PC-3 (cell line): ENCODE measurements at regions not wholly inside any gene's neighbourhood (a gene's known extent, or its start where the extent isn't known, plus 50 kb on each side); places are given as distances from the start of the nearest gene placed in this dataset.

Experiments used
- ATAC-seq: fragments of 200-7000 bp; cut with Tn5 transposase; 2 replicates; pipeline ENCODE4 v1.9.1; 2020; ENCODE audit warnings: mild to moderate bottlenecking, moderate library complexity
- BruUV-seq: library from RNA; stranded (reverse); fragments of 400-500 nt; replicated peaks from 2 replicates; lab custom pipeline; 2021; lab: Mats Ljungman, UMichigan
- CTCF ChIA-PET: fragments of 300-600 bp; sonication (Branson Sonifier 250); formaldehyde crosslinking; loops from one replicate; lab custom pipeline; 2022; ENCODE audit warnings: antibody characterized with exemption; lab: Charles Lee
- POLR2A ChIA-PET: fragments of 300-600 bp; sonication (Branson Sonifier 250); formaldehyde crosslinking; loops from one replicate; lab custom pipeline; 2022; ENCODE audit warnings: antibody characterized with exemption; ENCODE audit not compliant: unreplicated experiment; lab: Charles Lee
- DNase-seq: peaks from one replicate; pipeline ENCODE4 v3.0.0-alpha.2; 2015
- H2AFZ ChIP-seq: fragments of 300-600 bp; sonication (generic); 2 replicates; pipeline ENCODE4 v1.6.0; 2016; ENCODE audit warnings: antibody characterized with exemption, low read length
- H3F3A ChIP-seq: fragments of 300-600 bp; sonication (generic); one replicate; pipeline ENCODE4 v1.6.0; 2017; ENCODE audit warnings: antibody characterized with exemption, low read length, control low read depth, mild to moderate bottlenecking; ENCODE audit not compliant: unreplicated experiment
- H3K27ac ChIP-seq: fragments of 300-600 bp; sonication (generic); 2 replicates; pipeline ENCODE4 v1.5.1; 2016; ENCODE audit warnings: mild to moderate bottlenecking, low read length
- H3K27me3 ChIP-seq: fragments of 300-600 bp; sonication (generic); 2 replicates; pipeline ENCODE4 v1.6.1; 2016; ENCODE audit warnings: low read length, mixed read lengths
- H3K36me3 ChIP-seq: fragments of 300-600 bp; sonication (generic); 2 replicates; pipeline ENCODE4 v1.6.1; 2016; ENCODE audit warnings: low read depth, mixed run types, low read length, mixed read lengths
- H3K4me1 ChIP-seq: fragments of 300-600 bp; sonication (generic); 2 replicates; pipeline ENCODE4 v1.5.1; 2016; ENCODE audit warnings: low read length; ENCODE audit not compliant: insufficient read depth
- H3K4me2 ChIP-seq: fragments of 300-600 bp; sonication (generic); 2 replicates; pipeline ENCODE4 v1.6.0; 2016; ENCODE audit warnings: low read length
- H3K4me3 ChIP-seq: fragments of 300-600 bp; sonication (generic); 2 replicates; pipeline ENCODE4 v1.5.1; 2016; ENCODE audit warnings: mild to moderate bottlenecking, low read length, mixed read lengths
- H3K79me2 ChIP-seq: fragments of 300-600 bp; sonication (generic); 2 replicates; pipeline ENCODE4 v1.6.1; 2017; ENCODE audit warnings: low read length, mixed read lengths
- H3K9ac ChIP-seq: fragments of 300-600 bp; sonication (generic); 2 replicates; pipeline ENCODE4 v1.6.0; 2016; ENCODE audit warnings: mild to moderate bottlenecking, low read length
- H3K9me2 ChIP-seq: fragments of 300-600 bp; sonication (generic); replicated peaks from 2 replicates; pipeline ENCODE4 v1.6.1; 2016; ENCODE audit warnings: mixed run types, low read length, mixed read lengths
- H3K9me3 ChIP-seq: fragments of 300-600 bp; sonication (generic); 2 replicates; pipeline ENCODE4 v1.6.1; 2016; ENCODE audit warnings: low read length, mixed read lengths
- H4K20me1 ChIP-seq: fragments of 300-600 bp; sonication (generic); 2 replicates; pipeline ENCODE4 v1.6.1; 2016; ENCODE audit warnings: low read length, mixed read lengths
- EZH2 ChIP-seq: fragments of 300-600 bp; sonication (generic); IDR thresholded peaks from one replicate; pipeline ENCODE4 v1.6.1; 2017; ENCODE audit warnings: antibody characterized with exemption, mild to moderate bottlenecking, low read length; ENCODE audit not compliant: unreplicated experiment
- EZH2phosphoT487 ChIP-seq: fragments of 300-600 bp; sonication (generic); IDR thresholded peaks from 2 replicates; pipeline ENCODE4 v1.6.1; 2018; ENCODE audit warnings: mild to moderate bottlenecking, antibody characterized with exemption, low read length, borderline replicate concordance
- intact Hi-C: fragments of 100-400 bp; cut with micrococcal nuclease; formaldehyde crosslinking; loops from 2 replicates; pipeline ENCODE4 v1.9.0; 2023
- TF ChIP-seq, protein P1 (sequence below): fragments of 300-600 bp; sonication (generic); conservative IDR thresholded peaks from 2 replicates; pipeline ENCODE4 v1.5.1; 2017; ENCODE audit warnings: antibody characterized with exemption, low read depth, mild to moderate bottlenecking, low read length

DNA sequence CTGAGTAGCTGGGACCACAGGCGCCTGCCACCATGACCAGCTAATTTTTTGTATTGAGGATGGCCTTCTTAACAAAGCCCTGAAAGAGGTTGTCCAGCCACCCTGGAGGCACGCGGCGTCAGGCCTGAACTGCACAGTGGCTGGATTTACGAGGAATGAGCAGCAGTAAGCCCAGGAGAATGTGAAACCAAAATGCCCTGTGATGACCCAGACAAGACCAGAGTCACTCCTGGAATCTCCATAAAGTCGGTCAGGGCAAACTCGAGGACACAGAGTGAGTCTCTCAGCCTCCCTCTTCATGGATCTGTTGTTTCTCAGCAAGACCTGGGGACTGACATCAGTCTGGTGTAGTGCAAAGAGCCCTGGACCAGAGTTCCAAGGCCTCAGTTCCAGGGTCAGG, 53.2 kb upstream of the C5orf58 start:
- Histone ChIP-seq H3K4me1 (no peaks in the 10 kb centered on the region; the same call in 1 of the 2 replicates), H3K4me2 (no peak overlapping the region)
- BruUV-seq: no TSS peak

GRCh38 chr5:170181902-170182301, 50.9 kb upstream of the C5orf58 start:
- no TSS peak for BruUV-seq
- Histone ChIP-seq H3K4me2 (no peak overlapping the region), H3F3A (no peaks in the 10 kb centered on the region), H4K20me1 (no peaks in the 10 kb centered on the region), H3K9me3 (no peaks in the 10 kb centered on the region), H3K27me3 (no peaks in the 10 kb centered on the region), H2AFZ (no peak overlapping the region), H3K9ac (no peak overlapping the region), H3K79me2 (no peaks in the 10 kb centered on the region), H3K4me1 (no peaks in the 10 kb centered on the region; the same call in 1 of the 2 replicates), H3K4me3 (no peak overlapping the region), H3K36me3 (no peaks in the 10 kb centered on the region), H3K9me2 (no peaks in the 10 kb centered on the region), H3K27ac (no peak overlapping the region)
- ATAC-seq (no peak), DNase-seq (no peak)
- ChIA-PET CTCF (no interaction called here), POLR2A (no interaction called here)
- TF ChIP-seq, protein P1, sequence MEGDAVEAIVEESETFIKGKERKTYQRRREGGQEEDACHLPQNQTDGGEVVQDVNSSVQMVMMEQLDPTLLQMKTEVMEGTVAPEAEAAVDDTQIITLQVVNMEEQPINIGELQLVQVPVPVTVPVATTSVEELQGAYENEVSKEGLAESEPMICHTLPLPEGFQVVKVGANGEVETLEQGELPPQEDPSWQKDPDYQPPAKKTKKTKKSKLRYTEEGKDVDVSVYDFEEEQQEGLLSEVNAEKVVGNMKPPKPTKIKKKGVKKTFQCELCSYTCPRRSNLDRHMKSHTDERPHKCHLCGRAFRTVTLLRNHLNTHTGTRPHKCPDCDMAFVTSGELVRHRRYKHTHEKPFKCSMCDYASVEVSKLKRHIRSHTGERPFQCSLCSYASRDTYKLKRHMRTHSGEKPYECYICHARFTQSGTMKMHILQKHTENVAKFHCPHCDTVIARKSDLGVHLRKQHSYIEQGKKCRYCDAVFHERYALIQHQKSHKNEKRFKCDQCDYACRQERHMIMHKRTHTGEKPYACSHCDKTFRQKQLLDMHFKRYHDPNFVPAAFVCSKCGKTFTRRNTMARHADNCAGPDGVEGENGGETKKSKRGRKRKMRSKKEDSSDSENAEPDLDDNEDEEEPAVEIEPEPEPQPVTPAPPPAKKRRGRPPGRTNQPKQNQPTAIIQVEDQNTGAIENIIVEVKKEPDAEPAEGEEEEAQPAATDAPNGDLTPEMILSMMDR: no peak
- TF ChIP-seq EZH2: no peak
- TF ChIP-seq EZH2phosphoT487: no peak
- intact Hi-C loops: no loop called here

More for the DNA sequence above, 53.2 kb upstream of the C5orf58 start:
- H3K27ac ChIP-seq: no peak overlapping the region
- H3F3A ChIP-seq: no peaks in the 10 kb centered on the region
- TF ChIP-seq EZH2phosphoT487 (no peak), EZH2 (no peak)
- TF ChIP-seq, protein P1: no peak
- DNase-seq (no peak), ATAC-seq (no peak)
- no peaks in the 10 kb centered on the region for H3K79me2 ChIP-seq
- no peaks in the 10 kb centered on the region for H4K20me1 ChIP-seq
- H3K9ac ChIP-seq: no peak overlapping the region
- POLR2A ChIA-PET: no interaction called here
- no peaks in the 10 kb centered on the region for H3K9me2 ChIP-seq
- no peak overlapping the region for H3K4me3 ChIP-seq
- no peaks in the 10 kb centered on the region for H3K27me3 ChIP-seq
- H2AFZ ChIP-seq: no peak overlapping the region
- intact Hi-C loops: no loop called here
- no peaks in the 10 kb centered on the region for H3K36me3 ChIP-seq
- no peaks in the 10 kb centered on the region for H3K9me3 ChIP-seq
- CTCF ChIA-PET: no interaction called here

DNA sequence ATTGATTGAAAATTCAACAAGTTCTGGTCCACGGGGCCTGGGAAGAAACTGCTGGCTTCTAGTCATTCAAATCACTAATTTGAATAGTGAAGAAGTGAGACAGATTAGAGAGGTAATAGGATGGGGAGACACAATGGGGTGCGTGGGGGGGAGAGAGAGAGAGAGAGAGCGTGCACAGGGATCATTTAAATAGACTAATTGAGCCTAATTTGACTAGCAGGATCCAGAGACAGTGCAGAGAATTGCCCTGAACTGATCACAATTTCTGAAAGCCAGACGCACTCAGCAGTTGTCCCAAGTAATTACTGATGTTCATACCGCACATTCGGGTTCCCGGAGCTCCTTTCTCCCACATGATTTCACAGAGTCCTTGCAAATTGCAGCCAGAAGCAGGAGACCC, 50.3 kb upstream of the C5orf58 start:
- POLR2A ChIA-PET: no interaction called here
- Histone ChIP-seq H3K79me2 (no peaks in the 10 kb centered on the region), H3K4me1 (no peaks in the 10 kb centered on the region; the same call in 1 of the 2 replicates), H3K9me2 (no peaks in the 10 kb centered on the region), H3K27me3 (no peaks in the 10 kb centered on the region), H3K4me2 (no peak overlapping the region), H3K27ac (no peak overlapping the region), H3K9ac (no peak overlapping the region), H3K36me3 (no peaks in the 10 kb centered on the region), H3F3A (no peaks in the 10 kb centered on the region), H3K4me3 (no peak overlapping the region), H2AFZ (no peak overlapping the region), H4K20me1 (no peaks in the 10 kb centered on the region), H3K9me3 (no peaks in the 10 kb centered on the region)
- BruUV-seq: no TSS peak
- intact Hi-C loops: no loop called here
- TF ChIP-seq, protein P1: no peak
- TF ChIP-seq EZH2phosphoT487: no peak
- TF ChIP-seq EZH2: no peak
- ATAC-seq (no peak), DNase-seq (no peak)
- CTCF ChIA-PET: interaction anchor here (0.9 kb wide), 1 partner anchor 34 kb away, joined by 11 read pairs; no protein-coding TSS in a partner anchor
